Esophagus squamous epithelium (tissue), 5 donors: ENCODE measurements at regions not wholly inside any gene's neighbourhood (a gene's known extent, or its start where the extent isn't known, plus 50 kb on each side); places are given as distances from the start of the nearest gene placed in this dataset.

ENCODE experiments used
- DNase-seq: peaks from one replicate; lab custom pipeline; 2025; lab: John Stamatoyannopoulos, UW
- H3K27ac ChIP-seq, 4 donors: fragments of 200-600 bp; sonication (generic); one replicate each; pipeline ENCODE4 v1.5.1; 2016 to 2019; ENCODE audit warnings: mild to moderate bottlenecking in 1 of 4
- H3K27me3 ChIP-seq, 4 donors: fragments of 200-600 bp; sonication (generic); 1 replicate in 3 of 4; 2 replicates in 1 of 4; pipeline versions ENCODE4 v1.5.1 to v1.6.0; 2017 to 2021; ENCODE audit warnings: antibody characterized with exemption in 1 of 4
- H3K36me3 ChIP-seq, 3 donors: fragments of 200-600 bp; sonication (generic); one replicate each; pipeline ENCODE4 v1.5.1; 2016 to 2019
- H3K4me1 ChIP-seq, 3 donors: fragments of 200-600 bp; sonication (generic); one replicate each; pipeline ENCODE4 v1.5.1; 2017 to 2019
- H3K4me3 ChIP-seq, 4 donors: fragments of 200-600 bp; sonication (generic); 1 replicate in 3 of 4; 2 replicates in 1 of 4; pipeline ENCODE4 v1.5.1; 2016 to 2019; ENCODE audit warnings: mild to moderate bottlenecking in 2 of 4, moderate library complexity in 1 of 4
- H3K9me3 ChIP-seq, 3 donors: fragments of 200-600 bp; sonication (generic); one replicate each; pipeline ENCODE4 v1.5.1; 2016 to 2019
- POLR2A ChIP-seq, 4 donors: fragments of 450-650 bp; IDR thresholded peaks; one replicate each; pipeline ENCODE4 v1.6.1; 2017; ENCODE audit warnings: antibody characterized with exemption in 4 of 4, mild to moderate bottlenecking in 4 of 4, moderate library complexity in 3 of 4
- WGBS, 2 donors: methylation state at CpG; one replicate each; pipeline ENCODE4 v1.1.5; 2018; 5-methylcytosine and 5-hydroxymethylcytosine counted together
- intact Hi-C: fragments of 100-400 bp; cut with DNase I; formaldehyde crosslinking; loops from one replicate; pipeline ENCODE4 v1.15.0; 2022
- TF ChIP-seq, protein P1 (sequence below), 6 experiments: fragments of 450-650 bp in 4 of 6; fragments of 200-600 bp in 2 of 6; sonication (generic) in 2 of 6; IDR thresholded peaks; one replicate each; pipeline ENCODE4 v1.5.1; 2016 to 2019; ENCODE audit warnings: antibody characterized with exemption in 6 of 6, mild to moderate bottlenecking in 4 of 6, moderate library complexity in 4 of 6
- donor health status: DM: yes; HTN: yes; CAD: no.

- Histone ChIP-seq H3K9me3 (no peaks in the 10 kb centered on the region), H3K4me3 (no peak overlapping the region), H3K27me3 (no peaks in the 10 kb centered on the region), H3K4me1 (no peaks in the 10 kb centered on the region), H3K27ac (no peak overlapping the region), H3K36me3 (no peaks in the 10 kb centered on the region)
- DNase-seq, result no peak
- TF ChIP-seq, protein P1, sequence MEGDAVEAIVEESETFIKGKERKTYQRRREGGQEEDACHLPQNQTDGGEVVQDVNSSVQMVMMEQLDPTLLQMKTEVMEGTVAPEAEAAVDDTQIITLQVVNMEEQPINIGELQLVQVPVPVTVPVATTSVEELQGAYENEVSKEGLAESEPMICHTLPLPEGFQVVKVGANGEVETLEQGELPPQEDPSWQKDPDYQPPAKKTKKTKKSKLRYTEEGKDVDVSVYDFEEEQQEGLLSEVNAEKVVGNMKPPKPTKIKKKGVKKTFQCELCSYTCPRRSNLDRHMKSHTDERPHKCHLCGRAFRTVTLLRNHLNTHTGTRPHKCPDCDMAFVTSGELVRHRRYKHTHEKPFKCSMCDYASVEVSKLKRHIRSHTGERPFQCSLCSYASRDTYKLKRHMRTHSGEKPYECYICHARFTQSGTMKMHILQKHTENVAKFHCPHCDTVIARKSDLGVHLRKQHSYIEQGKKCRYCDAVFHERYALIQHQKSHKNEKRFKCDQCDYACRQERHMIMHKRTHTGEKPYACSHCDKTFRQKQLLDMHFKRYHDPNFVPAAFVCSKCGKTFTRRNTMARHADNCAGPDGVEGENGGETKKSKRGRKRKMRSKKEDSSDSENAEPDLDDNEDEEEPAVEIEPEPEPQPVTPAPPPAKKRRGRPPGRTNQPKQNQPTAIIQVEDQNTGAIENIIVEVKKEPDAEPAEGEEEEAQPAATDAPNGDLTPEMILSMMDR (IDR thresholded peaks at IDR 0.05), result no peak
- no peak for TF ChIP-seq POLR2A (IDR thresholded peaks at IDR 0.05)
- intact Hi-C loops, result no loop called here
- 49 to 64% methylated on average over 2 of the region's 2 CpGs for WGBS, 2 donors
Measured at GRCh38 chr5:53233645-53234405, 124.3 kb upstream of the MOCS2 start.

DNA sequence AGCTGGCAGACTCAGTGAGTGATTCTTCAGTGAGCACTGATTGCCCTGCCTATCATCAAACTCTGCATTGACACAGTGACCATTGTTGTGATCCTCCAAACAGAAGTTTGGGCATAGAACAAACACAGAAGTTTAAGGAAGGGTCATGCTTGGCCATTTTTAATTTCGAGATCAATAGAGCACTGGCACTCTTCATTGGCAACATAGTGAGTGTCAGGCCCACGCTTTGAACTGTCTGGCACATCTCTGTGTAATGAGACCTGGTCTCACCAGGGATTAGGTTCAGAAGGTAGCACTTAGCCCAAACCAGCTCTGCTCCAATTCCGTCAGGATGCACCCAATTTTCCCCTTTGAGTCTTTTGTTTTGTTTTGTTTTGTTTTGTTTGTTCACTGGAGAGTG lies 127.1 kb upstream of the MOCS2 start:
- DNase-seq, result no peak
- H3K4me3 ChIP-seq, result no peak overlapping the region

GRCh38 chr5:53237876-53238275 lies 128.3 kb upstream of the MOCS2 start:
- no peaks in the 10 kb centered on the region for H3K9me3 ChIP-seq
- H3K27ac ChIP-seq, result no peak overlapping the region
- H3K4me1 ChIP-seq, result no peaks in the 10 kb centered on the region
- H3K27me3 ChIP-seq, result no peaks in the 10 kb centered on the region
- no peaks in the 10 kb centered on the region for H3K36me3 ChIP-seq
- whole genome bisulfite sequencing, 2 donors, result 45 to 71% methylated on average over 6 of the region's 6 CpGs
- no peak for TF ChIP-seq POLR2A (IDR thresholded peaks at IDR 0.05)
- TF ChIP-seq, protein P1 (IDR thresholded peaks at IDR 0.05), result no peak
- no peak for DNase-seq
- intact Hi-C loops, result no loop called here
- H3K4me3 ChIP-seq, result no peak overlapping the region

More for the DNA sequence above, 127.1 kb upstream of the MOCS2 start:
- no peaks in the 10 kb centered on the region for H3K36me3 ChIP-seq
- no peak overlapping the region for H3K27ac ChIP-seq
- H3K9me3 ChIP-seq, result no peaks in the 10 kb centered on the region
- TF ChIP-seq, protein P1 (IDR thresholded peaks at IDR 0.05), result no peak
- no peak for TF ChIP-seq POLR2A (IDR thresholded peaks at IDR 0.05)
- intact Hi-C loops, result no loop called here
- no peaks in the 10 kb centered on the region for H3K27me3 ChIP-seq
- H3K4me1 ChIP-seq, result no peaks in the 10 kb centered on the region
- 72 to 86% methylated on average over 3 of the region's 3 CpGs for whole genome bisulfite sequencing, 2 donors

- TF ChIP-seq, protein P1 (IDR thresholded peaks at IDR 0.05), result no peak
- Histone ChIP-seq H3K4me3 (no peak overlapping the region), H3K9me3 (no peaks in the 10 kb centered on the region), H3K27me3 (no peaks in the 10 kb centered on the region), H3K36me3 (no peaks in the 10 kb centered on the region), H3K27ac (no peak overlapping the region), H3K4me1 (no peaks in the 10 kb centered on the region)
- intact Hi-C loops, result no loop called here
- DNase-seq, result no peak
- 71 to 83% methylated on average over 2 of the region's 2 CpGs for WGBS, 2 donors
Measured at GRCh38 chr5:53239301-53239990, 129.9 kb upstream of the MOCS2 start.

- DNase-seq, result no peak
- intact Hi-C loops, result no loop called here
Measured at GRCh38 chr5:53240661-53241060, 131.1 kb upstream of the MOCS2 start.

More at GRCh38 chr5:53240661-53241060, 131.1 kb upstream of the MOCS2 start:
- H3K4me3 ChIP-seq, result no peak overlapping the region
- H3K9me3 ChIP-seq, result no peaks in the 10 kb centered on the region
- no peaks in the 10 kb centered on the region for H3K27me3 ChIP-seq
- no peak overlapping the region for H3K27ac ChIP-seq
- no peak for TF ChIP-seq POLR2A (IDR thresholded peaks at IDR 0.05)
- TF ChIP-seq, protein P1 (IDR thresholded peaks at IDR 0.05), result no peak
- H3K4me1 ChIP-seq, result no peaks in the 10 kb centered on the region
- H3K36me3 ChIP-seq, result no peaks in the 10 kb centered on the region
